GM12892 (cell line): ENCODE measurements at regions not wholly inside any gene's neighbourhood (a gene's known extent, or its start where the extent isn't known, plus 50 kb on each side); places are given as distances from the start of the nearest gene placed in this dataset.

Experiments
- POLR2A ChIP-seq: IDR thresholded peaks from 2 replicates; pipeline ENCODE4 v1.6.1; 2011; ENCODE audit warnings: low read depth, low read length, control low read depth
- POLR2AphosphoS5 ChIP-seq: IDR thresholded peaks from 2 replicates; pipeline ENCODE4 v1.6.1; 2011; ENCODE audit warnings: low read depth, low read length, control low read depth
- TAF1 ChIP-seq: IDR thresholded peaks from 2 replicates; pipeline ENCODE4 v1.6.1; 2011; ENCODE audit warnings: low read depth, mild to moderate bottlenecking, control low read depth, low read length, borderline replicate concordance

- TF ChIP-seq POLR2A = no peak
- TF ChIP-seq POLR2AphosphoS5 = no peak
- TF ChIP-seq TAF1 = no peak
Observed at GRCh38 chr7:131640686-131641085, 84.3 kb upstream of the PODXL start.
